Muscle layer of duodenum (tissue), 2 donors: ENCODE measurements at regions not wholly inside any gene's neighbourhood (a gene's known extent, or its start where the extent isn't known, plus 50 kb on each side); places are given as distances from the start of the nearest gene placed in this dataset.
"Not testable (repeated sequence)": the region's sequence is repeated elsewhere in the genome, so short reads cannot be mapped to it uniquely, and the experiment has no call there.

Experiments used
- H3K27ac ChIP-seq: one replicate; pipeline ENCODE4 v1.7.0; 2013; ENCODE audit warnings: mild to moderate bottlenecking, low read length
- H3K27me3 ChIP-seq: one replicate; pipeline ENCODE4 v1.7.0; 2013; ENCODE audit warnings: low read depth, mild to moderate bottlenecking, control low read depth, low read length
- H3K36me3 ChIP-seq, 2 donors: one replicate each; pipeline ENCODE4 v1.7.0; 2013; ENCODE audit warnings: low read length in 2 of 2, control low read depth in 1 of 2, mild to moderate bottlenecking in 1 of 2; ENCODE audit not compliant: insufficient read depth in 2 of 2, control insufficient read depth in 1 of 2
- H3K4me1 ChIP-seq, 2 donors: one replicate each; pipeline ENCODE4 v1.7.0; 2013; ENCODE audit warnings: low read length in 2 of 2, mild to moderate bottlenecking in 2 of 2, control low read depth in 1 of 2, moderate library complexity in 1 of 2; ENCODE audit not compliant: insufficient read depth in 2 of 2, control insufficient read depth in 1 of 2
- H3K4me3 ChIP-seq, 2 donors: one replicate each; pipeline ENCODE4 v1.7.0; 2013; ENCODE audit warnings: low read length in 2 of 2, low read depth in 1 of 2, mild to moderate bottlenecking in 1 of 2
- H3K9me3 ChIP-seq, 2 donors: one replicate each; pipeline ENCODE4 v1.7.0; 2013; ENCODE audit warnings: low read length in 2 of 2, control low read depth in 1 of 2, mild to moderate bottlenecking in 1 of 2; ENCODE audit not compliant: control insufficient read depth in 1 of 2
- donor health status: healthy.

- Histone ChIP-seq H3K27ac (no peak overlapping the region), H3K36me3 (no peaks in the 10 kb centered on the region), H3K4me3 (no peak overlapping the region), H3K9me3 (no peaks in the 10 kb centered on the region), H3K27me3 (no peaks in the 10 kb centered on the region), H3K4me1 (no peaks in the 10 kb centered on the region)
Measured at GRCh38 chr5:179455320-179455719, 95.0 kb upstream of the RUFY1 start.

GRCh38 chr5:179454356-179454755, 96.0 kb upstream of the RUFY1 start:
- no peak overlapping the region for H3K27ac ChIP-seq
- H3K36me3 ChIP-seq: no peaks in the 10 kb centered on the region
- H3K4me3 ChIP-seq: no peak overlapping the region
- H3K9me3 ChIP-seq: no peaks in the 10 kb centered on the region
- H3K4me1 ChIP-seq: no peaks in the 10 kb centered on the region
- H3K27me3 ChIP-seq: no peaks in the 10 kb centered on the region

DNA sequence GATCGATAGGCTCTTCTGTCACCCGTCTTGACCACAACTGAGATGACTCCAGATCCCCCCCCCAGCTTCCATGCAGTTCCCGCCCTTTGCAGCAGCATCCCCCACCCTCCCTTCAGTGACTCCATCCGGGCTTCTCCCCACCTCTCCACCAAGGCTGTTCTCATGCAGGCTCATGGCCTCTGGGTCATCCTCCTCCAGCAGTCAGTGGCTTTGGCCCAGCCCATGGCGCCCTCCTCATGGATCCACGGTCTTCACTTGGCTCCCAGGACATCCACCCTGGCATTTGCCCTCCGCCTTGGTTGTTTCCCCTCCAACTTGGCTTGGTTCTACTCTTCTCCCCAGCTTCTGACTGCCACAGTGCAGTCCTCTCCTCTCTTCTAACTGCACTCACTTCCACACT, 96.7 kb upstream of the RUFY1 start:
- no peaks in the 10 kb centered on the region for H3K36me3 ChIP-seq
- H3K27ac ChIP-seq: no peak overlapping the region
- H3K9me3 ChIP-seq: no peaks in the 10 kb centered on the region
- no peaks in the 10 kb centered on the region for H3K27me3 ChIP-seq
- H3K4me3 ChIP-seq: no peak overlapping the region
- no peaks in the 10 kb centered on the region for H3K4me1 ChIP-seq

DNA sequence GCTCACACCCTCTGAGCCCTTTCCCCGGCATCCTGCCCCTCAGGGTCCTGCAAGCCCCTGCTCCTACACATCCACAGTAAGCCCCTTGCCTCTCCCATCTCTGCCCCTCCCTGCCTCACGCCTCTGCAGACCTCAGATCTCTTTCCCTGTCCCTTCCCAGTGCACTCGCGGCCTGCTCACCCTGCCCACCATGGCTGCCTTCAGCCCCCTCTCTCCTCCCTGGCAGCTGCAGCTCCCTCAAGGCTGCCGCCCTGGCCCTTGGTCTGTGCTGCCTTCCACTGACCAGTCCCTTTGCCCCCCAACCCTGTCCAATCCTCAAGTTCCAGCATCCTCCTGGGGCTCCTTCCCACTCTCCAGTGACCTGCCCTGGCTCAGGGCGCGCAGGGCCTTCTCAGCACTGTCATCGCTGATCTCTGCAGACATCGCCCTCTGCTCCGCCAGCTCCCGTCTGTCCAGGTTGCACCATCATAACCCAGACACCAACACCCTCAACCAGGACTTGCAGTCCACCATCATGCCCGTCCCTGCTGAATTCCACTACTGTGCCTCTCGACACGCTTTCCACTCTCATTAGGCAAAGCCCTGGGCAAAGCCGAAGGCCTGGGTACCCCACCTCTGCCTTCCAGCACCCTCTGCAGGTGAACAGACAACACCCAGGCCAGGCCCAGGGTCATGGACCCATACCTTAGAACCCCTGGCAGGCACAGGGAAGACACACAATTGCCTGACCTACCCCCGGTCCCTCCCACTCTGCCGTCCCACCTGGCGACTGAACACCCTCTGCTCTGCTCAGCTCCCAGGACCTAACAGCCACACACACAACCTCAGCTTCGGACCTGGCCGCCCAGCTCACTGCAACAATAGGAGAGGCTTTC, 97.8 kb upstream of the RUFY1 start:
- H3K9me3 ChIP-seq: no peaks in the 10 kb centered on the region
- no peaks in the 10 kb centered on the region for H3K4me1 ChIP-seq
- H3K27me3 ChIP-seq: no peaks in the 10 kb centered on the region
- no peak overlapping the region for H3K27ac ChIP-seq
- H3K4me3 ChIP-seq: no peak overlapping the region
- H3K36me3 ChIP-seq: no peaks in the 10 kb centered on the region

DNA sequence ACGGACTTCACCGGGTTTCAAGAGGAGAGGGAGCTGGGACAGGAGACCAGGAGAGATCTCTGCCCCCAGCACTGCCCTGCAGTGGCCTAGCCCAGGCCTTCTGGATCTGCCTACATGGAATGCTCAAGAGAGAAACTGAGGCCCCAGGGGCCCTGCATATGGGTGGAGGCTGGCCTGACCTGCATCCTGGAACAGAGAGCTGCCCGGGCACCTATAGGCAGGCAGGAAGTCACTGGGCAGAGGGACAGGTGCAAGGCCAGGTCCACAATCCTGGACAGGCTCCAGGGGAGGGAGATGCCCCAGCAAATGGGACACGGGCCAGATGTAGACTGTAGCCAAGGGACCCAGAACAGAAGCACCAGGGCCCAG, 98.5 kb upstream of the RUFY1 start:
- Histone ChIP-seq H3K4me1 (no peaks in the 10 kb centered on the region), H3K9me3 (no peaks in the 10 kb centered on the region), H3K4me3 (no peak overlapping the region), H3K27me3 (no peaks in the 10 kb centered on the region), H3K27ac (no peak overlapping the region), H3K36me3 (no peaks in the 10 kb centered on the region)

- no peaks in the 10 kb centered on the region for H3K36me3 ChIP-seq
- no peak overlapping the region for H3K27ac ChIP-seq
- no peaks in the 10 kb centered on the region for H3K4me1 ChIP-seq
- no peaks in the 10 kb centered on the region for H3K9me3 ChIP-seq
- no peaks in the 10 kb centered on the region for H3K27me3 ChIP-seq
- H3K4me3 ChIP-seq: no peak overlapping the region
Measured at GRCh38 chr5:179451114-179451827, 99.1 kb upstream of the RUFY1 start.

DNA sequence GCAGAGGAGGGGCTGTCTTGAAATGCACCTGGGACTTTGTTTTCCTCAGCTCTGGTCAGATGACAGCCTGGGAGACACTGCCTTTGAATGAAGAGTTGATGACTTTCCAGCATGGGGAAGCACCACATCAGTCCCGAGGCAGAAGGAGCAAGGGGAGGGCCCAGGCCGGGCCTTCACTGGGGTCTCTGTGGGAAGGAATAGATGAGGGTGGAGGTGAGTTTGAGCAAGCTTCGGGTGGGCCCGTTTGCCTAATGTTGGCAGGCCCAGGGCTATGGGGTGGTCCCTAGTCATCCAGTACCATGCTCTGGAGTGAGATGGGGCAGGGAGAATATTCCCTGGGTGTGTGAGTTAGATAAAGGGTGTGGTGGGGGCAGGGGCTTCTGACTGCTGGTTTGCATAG, 100.4 kb upstream of the RUFY1 start:
- not testable (repeated sequence) for H3K27me3 ChIP-seq, H3K4me1 ChIP-seq, H3K9me3 ChIP-seq, H3K4me3 ChIP-seq, H3K36me3 ChIP-seq, H3K27ac ChIP-seq

- H3K36me3 ChIP-seq, H3K4me3 ChIP-seq, H3K27ac ChIP-seq, H3K4me1 ChIP-seq, H3K9me3 ChIP-seq, H3K27me3 ChIP-seq: not testable (repeated sequence)
Measured at GRCh38 chr5:179448282-179448681, 102.1 kb upstream of the RUFY1 start.

DNA sequence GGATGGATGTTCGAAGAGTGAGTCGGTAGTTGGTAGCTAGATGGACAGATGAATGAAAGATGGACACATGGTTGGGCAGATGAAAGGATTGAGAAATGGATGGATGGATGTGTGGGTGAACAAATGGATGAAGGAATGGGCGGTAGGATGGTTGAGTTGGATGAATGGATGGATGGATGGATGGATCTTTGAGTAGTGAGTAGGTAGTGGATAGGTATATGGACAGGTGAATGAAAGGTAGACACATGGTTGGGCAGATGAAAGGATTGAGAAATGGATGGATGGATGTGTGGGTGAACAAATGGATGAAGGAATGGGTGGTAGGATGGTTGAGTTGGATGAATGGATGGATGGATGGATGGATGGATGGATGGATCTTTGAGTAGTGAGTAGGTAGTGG, 97.0 kb upstream of the ADAMTS2 start:
- H3K4me1 ChIP-seq, H3K27me3 ChIP-seq, H3K36me3 ChIP-seq, H3K9me3 ChIP-seq, H3K27ac ChIP-seq, H3K4me3 ChIP-seq: not testable (repeated sequence)

GRCh38 chr5:179439181-179439985, 94.1 kb upstream of the ADAMTS2 start:
- Histone ChIP-seq H3K27ac (no peak overlapping the region), H3K4me3 (no peak overlapping the region), H3K27me3 (no peaks in the 10 kb centered on the region), H3K36me3 (no peaks in the 10 kb centered on the region), H3K9me3 (no peaks in the 10 kb centered on the region), H3K4me1 (peaks cover 0 to 9% of the 10 kb centered on the region in 2 donors)

- Histone ChIP-seq H3K4me1 (peaks cover 0 to 9% of the 10 kb centered on the region in 2 donors), H3K4me3 (no peak overlapping the region), H3K36me3 (no peaks in the 10 kb centered on the region), H3K9me3 (no peaks in the 10 kb centered on the region), H3K27me3 (no peaks in the 10 kb centered on the region), H3K27ac (no peak overlapping the region)
Measured at GRCh38 chr5:179438461-179438860, 93.2 kb upstream of the ADAMTS2 start.
